HFF-Myc (cell line): ENCODE measurements at regions not wholly inside any gene's neighbourhood (a gene's known extent, or its start where the extent isn't known, plus 50 kb on each side); places are given as distances from the start of the nearest gene placed in this dataset.
A peak's percentile ranks its signal among the peaks of the same experiment; 100 is the strongest.

Experiments used
- DNase-seq: peaks from one replicate; pipeline ENCODE4 v3.0.0-alpha.2; 2011; ENCODE audit warnings: low read depth; ENCODE audit errors: extremely low read depth
- H3K4me3 ChIP-seq: replicated peaks from 2 replicates; pipeline ENCODE4 v1.5.1; 2011; ENCODE audit warnings: low read depth, mild to moderate bottlenecking, control low read depth, low read length
- TF ChIP-seq, protein P1 (sequence below): IDR thresholded peaks from 2 replicates; pipeline ENCODE4 v1.5.1; 2012; ENCODE audit warnings: mild to moderate bottlenecking, low read depth, low read length, control low read depth; ENCODE audit errors: missing control alignments

DNA sequence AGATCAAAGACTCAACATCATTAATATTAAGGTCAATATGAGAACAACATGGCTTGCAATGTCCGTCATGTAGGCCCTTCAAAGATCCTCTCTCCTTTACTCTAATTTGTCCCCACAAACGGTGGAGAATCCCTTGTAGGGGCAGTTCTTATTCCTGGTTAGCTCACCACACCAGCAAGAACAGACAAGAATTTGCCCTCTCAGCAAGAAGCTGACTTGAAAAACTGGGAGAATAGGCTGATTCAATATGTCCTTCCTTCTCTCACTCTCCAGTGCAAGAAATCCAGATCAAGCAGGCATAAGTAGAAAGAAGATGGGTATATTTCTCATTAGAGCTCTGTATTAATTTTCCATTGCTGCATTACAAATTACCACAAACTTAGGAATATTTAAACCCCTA, 704.2 kb upstream of the SLIT2 start:
- H3K4me3 ChIP-seq, result no peak overlapping the region
- TF ChIP-seq, protein P1, sequence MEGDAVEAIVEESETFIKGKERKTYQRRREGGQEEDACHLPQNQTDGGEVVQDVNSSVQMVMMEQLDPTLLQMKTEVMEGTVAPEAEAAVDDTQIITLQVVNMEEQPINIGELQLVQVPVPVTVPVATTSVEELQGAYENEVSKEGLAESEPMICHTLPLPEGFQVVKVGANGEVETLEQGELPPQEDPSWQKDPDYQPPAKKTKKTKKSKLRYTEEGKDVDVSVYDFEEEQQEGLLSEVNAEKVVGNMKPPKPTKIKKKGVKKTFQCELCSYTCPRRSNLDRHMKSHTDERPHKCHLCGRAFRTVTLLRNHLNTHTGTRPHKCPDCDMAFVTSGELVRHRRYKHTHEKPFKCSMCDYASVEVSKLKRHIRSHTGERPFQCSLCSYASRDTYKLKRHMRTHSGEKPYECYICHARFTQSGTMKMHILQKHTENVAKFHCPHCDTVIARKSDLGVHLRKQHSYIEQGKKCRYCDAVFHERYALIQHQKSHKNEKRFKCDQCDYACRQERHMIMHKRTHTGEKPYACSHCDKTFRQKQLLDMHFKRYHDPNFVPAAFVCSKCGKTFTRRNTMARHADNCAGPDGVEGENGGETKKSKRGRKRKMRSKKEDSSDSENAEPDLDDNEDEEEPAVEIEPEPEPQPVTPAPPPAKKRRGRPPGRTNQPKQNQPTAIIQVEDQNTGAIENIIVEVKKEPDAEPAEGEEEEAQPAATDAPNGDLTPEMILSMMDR, result no peak
- no peak for DNase-seq

DNA sequence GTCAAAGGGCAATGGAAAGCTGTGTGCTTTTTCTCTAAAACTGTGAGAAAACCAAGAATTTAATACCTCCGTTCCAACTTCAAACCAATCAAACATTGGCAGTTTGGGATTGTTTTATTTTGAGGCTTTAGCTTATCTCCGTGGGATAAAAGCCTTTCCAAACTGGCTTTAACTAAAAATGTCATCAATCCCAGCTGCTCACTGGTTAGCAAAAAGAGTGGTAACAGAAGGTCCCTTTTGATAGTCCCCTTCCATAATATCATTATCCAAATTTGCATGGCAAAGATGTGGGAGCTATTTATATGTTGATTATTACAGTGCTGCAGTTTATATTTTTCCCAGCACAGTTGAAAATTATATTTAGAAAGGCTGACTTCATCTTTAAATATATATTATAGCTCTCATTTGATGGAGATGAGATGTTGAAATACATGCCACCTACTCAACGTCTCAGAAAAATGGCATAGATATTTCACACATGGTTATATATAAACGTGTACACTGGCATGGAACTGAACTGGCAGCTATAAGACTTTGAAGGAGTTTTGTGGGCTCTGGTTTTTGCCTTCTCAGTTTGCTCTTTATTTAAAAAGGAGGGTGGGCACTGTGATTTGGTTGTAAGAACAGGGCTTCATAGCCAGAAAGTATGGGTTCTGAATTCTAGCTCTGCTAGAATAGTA, 707.1 kb upstream of the SLIT2 start:
- no peak for DNase-seq
- TF ChIP-seq, protein P1, result no peak
- no peak overlapping the region for H3K4me3 ChIP-seq

DNA sequence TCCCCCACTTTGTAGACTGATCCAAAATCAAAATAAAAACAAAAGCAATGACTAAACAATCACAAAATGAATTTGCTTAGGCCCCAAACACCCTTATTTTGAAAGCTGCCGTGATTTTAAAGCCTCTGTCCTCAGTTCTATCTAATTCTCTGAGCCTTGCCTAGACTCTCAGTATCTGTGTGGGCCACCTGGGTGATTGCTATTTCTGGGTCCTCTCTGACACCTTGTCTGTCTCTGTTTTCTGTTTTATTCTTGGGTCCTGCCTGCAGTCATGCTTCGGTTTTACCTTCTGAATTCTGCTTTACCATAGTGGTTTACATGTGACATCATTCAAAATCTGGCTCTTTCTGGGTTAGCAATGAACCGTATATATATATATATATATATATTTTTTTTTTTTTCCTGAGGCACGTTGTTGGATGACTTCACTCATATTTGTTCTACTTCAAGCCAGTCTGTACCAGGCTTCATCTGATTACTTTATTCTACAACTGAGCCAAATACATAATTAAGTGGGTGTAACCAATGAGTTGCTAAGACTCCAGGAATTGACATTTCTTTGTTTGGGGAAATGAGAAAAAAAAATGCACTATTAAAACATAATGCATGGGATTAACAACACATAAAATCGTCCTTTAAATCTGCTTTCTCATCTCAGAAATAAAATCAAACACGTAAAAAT, 710.7 kb upstream of the SLIT2 start:
- no peak for DNase-seq
- H3K4me3 ChIP-seq, result no peak overlapping the region
- TF ChIP-seq, protein P1, result no peak

DNA sequence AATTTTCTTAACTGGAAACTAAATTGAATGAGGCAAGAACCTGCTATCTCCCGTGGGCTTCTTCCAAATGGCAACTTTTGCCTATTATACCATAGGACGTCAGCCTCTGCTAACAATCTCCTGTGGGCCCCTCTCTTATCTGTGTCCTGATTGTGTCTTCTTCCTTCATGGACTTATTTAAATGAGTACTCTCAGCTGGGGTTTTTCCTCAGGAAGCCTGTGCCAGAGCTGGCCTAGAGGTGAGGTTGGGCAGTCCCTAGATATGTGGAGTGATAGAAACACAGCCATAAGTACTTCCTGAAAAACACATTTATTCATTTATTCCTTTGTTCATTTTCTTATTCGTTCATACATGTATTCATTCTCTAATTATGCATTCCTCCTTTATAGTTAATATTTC, 712.5 kb upstream of the SLIT2 start:
- TF ChIP-seq, protein P1, result no peak
- no peak overlapping the region for H3K4me3 ChIP-seq
- DNase-seq, result no peak

DNA sequence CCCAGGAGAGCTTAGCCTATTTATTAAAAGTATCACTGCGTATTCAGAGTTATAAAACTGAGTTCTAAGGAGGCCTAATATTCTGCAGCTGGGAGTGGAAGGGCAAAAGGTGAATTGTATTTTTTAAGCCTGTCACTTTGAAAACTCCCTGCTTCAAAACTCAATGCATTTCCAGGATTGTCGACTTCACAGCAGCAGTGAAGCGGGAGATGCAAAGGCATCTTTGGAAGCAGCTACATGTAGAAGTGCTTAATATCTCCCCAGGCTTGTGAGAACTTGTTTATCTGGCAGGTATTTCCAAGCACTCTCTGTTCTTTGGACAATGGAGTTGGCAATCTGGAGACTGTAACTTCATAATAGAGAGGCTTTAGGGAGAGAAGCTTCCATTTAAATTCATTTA, 717.5 kb upstream of the SLIT2 start:
- TF ChIP-seq, protein P1, result no peak
- no peak for DNase-seq

DNA sequence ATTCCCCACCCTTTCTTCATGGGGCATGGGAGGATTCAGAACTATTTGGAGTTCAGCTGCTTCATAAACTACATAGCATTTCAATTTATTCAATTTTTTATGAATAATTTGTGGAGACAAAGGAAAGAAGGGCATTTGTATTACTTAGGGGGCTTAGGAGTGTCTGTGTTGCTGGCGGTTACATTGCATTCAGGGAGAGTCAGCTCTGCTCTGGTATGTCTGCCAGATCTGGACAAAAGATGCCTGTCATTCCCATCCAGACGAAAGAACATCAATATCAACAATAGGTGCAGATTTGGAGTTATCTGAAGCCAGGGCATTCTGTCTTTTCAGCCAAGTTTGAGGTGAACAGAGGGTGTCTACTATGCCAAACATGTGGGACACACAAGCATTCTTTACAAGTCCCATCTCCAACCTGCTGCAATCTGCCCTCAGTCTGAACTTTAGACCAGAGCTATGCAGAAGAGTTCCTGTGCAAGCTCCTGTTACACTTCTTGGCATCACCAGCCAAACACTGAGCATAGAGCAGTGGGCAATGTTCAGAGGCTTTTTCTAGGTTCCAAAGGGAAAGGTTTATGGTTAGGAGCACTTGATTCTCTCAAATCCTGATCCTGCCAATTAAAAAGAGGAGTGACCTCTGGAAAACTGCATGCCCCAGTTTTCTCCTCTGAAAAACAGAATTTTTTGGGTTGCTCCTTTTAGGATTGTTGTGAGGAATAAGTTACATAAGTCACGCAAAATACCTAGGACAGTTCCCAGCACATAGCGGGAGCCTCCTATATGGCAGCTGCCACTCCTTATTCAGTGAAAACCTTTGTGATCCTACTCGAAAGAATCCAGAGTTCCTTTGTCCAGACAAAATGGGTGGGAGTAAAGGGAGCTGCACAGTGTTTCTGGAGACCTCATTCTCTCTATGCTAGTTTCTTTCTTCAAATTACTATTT, 719.5 kb upstream of the SLIT2 start:
- H3K4me3 ChIP-seq, result no peak overlapping the region
- peak; percentile 6 for DNase-seq
- TF ChIP-seq, protein P1, result no peak

More for the DNA sequence above, 717.5 kb upstream of the SLIT2 start:
- no peak overlapping the region for H3K4me3 ChIP-seq
